Activated CD8-positive, alpha-beta T cell treated with anti-CD3 and anti-CD28 coated beads, Interleukin-2, amount 10 ng/mL, durations not matched to agents 7 days and 5 days (primary cell): ENCODE measurements at regions not wholly inside any gene's neighbourhood (a gene's known extent, or its start where the extent isn't known, plus 50 kb on each side); places are given as distances from the start of the nearest gene placed in this dataset.

Experiments used
- ATAC-seq: fragments of 150-1000 bp; cut with Tn5 transposase; one replicate; pipeline ENCODE4 v1.10.0; 2021; ENCODE audit warnings: moderate library complexity
- CTCF ChIA-PET: fragments of 350-600 bp; sonication (Branson Sonifier 250); formaldehyde crosslinking; loops from one replicate; lab custom pipeline; 2021; ENCODE audit warnings: antibody characterized with exemption; lab: Charles Lee
- POLR2A ChIA-PET: fragments of 350-600 bp; sonication (Branson Sonifier 250); formaldehyde crosslinking; loops from one replicate; lab custom pipeline; 2021; ENCODE audit warnings: antibody characterized with exemption; lab: Charles Lee
- DNase-seq: peaks from one replicate; pipeline ENCODE4 v3.0.0-alpha.2; 2020
- H3K27ac Mint-ChIP-seq: one replicate; pipeline ENCODE4 v1.8.0; 2021; ENCODE audit warnings: mild to moderate bottlenecking, mixed read lengths
- H3K27me3 Mint-ChIP-seq: one replicate; pipeline ENCODE4 v1.8.0; 2021; ENCODE audit warnings: low read depth, mixed read lengths
- H3K36me3 Mint-ChIP-seq: one replicate; pipeline ENCODE4 v1.8.0; 2021; ENCODE audit warnings: low read depth, mixed read lengths
- H3K4me1 Mint-ChIP-seq: one replicate; pipeline ENCODE4 v1.8.0; 2021; ENCODE audit warnings: low read depth, mixed read lengths
- H3K4me3 Mint-ChIP-seq: one replicate; pipeline ENCODE4 v1.8.0; 2021; ENCODE audit warnings: mild to moderate bottlenecking, mixed read lengths
- H3K9me3 Mint-ChIP-seq: one replicate; pipeline ENCODE4 v1.8.0; 2022; ENCODE audit warnings: mixed read lengths; ENCODE audit not compliant: insufficient read depth

DNA sequence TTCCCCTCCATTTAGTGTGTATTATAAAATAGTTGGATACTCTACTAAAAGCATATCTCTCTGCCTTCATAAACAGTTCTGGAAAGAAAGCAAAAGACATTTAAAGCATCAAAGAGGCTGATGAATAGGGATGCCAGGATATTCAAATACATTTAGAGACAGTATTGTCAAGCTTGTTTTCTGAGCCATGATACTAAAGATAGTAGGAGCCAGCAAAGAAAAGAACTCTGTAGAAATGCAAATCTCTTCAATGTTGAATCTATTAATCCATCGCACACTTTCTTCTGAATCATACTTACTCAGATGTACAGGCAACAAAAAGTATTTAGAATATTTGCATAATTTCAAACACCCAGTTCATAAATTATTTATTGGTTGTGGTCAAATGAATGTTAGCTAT, 207.1 kb upstream of the MEF2C start:
- DNase-seq = no peak
- no peaks in the 10 kb centered on the region for H3K27me3 Mint-ChIP-seq
- no peak overlapping the region for H3K27ac Mint-ChIP-seq
- no peaks in the 10 kb centered on the region for H3K36me3 Mint-ChIP-seq
- ChIA-PET POLR2A (no interaction called here), CTCF (no interaction called here)
- no peak for ATAC-seq
- no peaks in the 10 kb centered on the region for H3K4me1 Mint-ChIP-seq
- no peak overlapping the region for H3K4me3 Mint-ChIP-seq
- no peaks in the 10 kb centered on the region for H3K9me3 Mint-ChIP-seq

DNA sequence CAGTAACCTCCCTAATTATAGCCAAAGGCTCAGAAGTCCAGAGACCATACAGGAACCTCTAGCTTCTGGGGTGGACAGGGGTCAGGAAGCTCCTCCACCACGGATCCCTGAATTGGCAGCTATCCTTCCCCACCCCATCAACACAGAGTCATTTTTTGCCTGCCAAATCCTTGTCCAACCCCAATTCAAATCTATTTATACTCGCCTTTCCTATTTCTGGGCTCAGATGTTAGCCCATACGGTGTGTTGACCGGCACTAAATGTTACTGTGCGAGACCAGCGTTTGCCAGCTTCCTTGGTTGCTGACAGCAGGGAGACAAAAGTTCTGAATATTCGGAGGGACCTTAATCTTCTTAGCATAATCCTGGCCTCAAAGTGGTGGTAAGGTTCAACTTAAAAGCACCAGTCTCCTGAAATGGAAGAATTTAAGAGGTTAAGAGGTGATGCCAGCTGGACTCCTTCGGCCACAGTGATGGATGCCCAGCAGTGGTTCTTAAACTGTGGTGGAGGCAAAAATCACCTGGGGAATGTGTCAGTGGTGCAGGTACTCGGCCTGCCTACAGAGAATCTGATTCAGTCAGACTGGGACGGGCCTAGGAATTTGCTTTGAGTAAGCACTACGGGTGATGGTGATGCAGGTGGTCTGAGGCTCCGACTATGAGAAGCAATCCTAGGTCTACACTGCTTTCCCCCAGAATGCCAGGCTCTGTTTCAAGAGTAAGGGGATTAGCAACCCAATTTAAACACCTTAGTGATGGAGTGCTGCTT, 204.8 kb upstream of the MEF2C start:
- POLR2A ChIA-PET = no interaction called here
- Mint-ChIP-seq H3K27ac (no peak overlapping the region), H3K9me3 (no peaks in the 10 kb centered on the region), H3K36me3 (no peaks in the 10 kb centered on the region), H3K4me3 (no peak overlapping the region), H3K27me3 (no peaks in the 10 kb centered on the region), H3K4me1 (no peaks in the 10 kb centered on the region)
- ATAC-seq (no peak), DNase-seq (no peak)
- CTCF ChIA-PET = no interaction called here

DNA sequence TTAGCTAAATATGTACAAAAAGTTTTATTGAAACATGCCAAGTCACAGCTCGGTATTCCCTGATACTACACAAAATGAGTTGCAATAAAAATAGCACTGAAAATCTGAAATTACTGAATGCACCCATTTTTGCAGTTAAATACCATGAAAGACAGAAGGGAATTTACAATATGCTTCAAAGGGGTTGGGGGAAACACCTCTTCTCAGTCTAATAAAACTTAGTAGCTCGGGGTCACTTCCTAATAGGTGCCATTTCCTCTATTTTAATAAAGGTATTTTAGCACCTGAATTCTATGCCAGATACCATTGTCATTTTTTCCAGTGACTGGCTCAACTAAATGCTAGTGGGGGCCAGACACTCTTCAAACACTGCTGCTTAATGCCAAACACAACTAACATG, 204.1 kb upstream of the MEF2C start:
- ChIA-PET POLR2A (no interaction called here), CTCF (no interaction called here)
- H3K9me3 Mint-ChIP-seq = no peaks in the 10 kb centered on the region
- H3K27me3 Mint-ChIP-seq = no peaks in the 10 kb centered on the region
- H3K4me1 Mint-ChIP-seq = no peaks in the 10 kb centered on the region
- no peak for DNase-seq
- no peak overlapping the region for H3K27ac Mint-ChIP-seq
- no peaks in the 10 kb centered on the region for H3K36me3 Mint-ChIP-seq
- no peak for ATAC-seq
- H3K4me3 Mint-ChIP-seq = no peak overlapping the region

DNA sequence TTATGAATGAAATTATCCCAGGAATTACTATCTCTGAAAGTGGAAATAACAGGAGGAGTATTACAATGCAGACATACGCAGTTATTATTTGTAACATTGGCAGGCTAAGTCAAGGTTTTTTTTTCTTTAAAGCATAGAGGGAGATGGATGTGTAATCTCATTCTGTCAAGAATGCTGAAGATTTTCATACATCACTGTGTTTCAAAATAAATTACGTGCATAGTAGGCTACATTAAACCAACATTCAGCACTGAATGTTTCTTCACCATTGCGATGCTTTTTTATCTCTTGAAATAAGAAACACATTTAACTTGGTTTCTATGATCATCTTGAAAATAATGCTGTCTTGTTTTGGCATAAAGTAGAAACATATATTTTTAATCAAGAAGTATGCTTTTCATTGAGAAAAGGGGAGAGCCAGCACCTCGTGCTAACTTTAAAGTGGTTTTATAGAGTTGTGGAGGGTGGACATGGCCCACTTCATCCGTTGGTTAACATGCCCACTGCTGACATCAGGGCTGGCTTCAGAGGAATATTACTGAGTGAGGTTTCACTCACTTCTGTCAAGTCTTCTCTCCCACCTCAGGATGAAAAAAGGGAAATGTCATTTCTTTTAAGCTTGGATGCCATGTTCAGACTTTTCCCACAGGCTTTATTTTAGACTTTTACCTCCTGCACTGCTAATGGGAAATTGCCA, 203.6 kb upstream of the MEF2C start:
- H3K9me3 Mint-ChIP-seq = no peaks in the 10 kb centered on the region
- DNase-seq = no peak
- no peaks in the 10 kb centered on the region for H3K36me3 Mint-ChIP-seq
- no peaks in the 10 kb centered on the region for H3K27me3 Mint-ChIP-seq
- H3K27ac Mint-ChIP-seq = no peak overlapping the region
- no peak for ATAC-seq
- H3K4me1 Mint-ChIP-seq = no peaks in the 10 kb centered on the region
- ChIA-PET CTCF (no interaction called here), POLR2A (no interaction called here)
- H3K4me3 Mint-ChIP-seq = no peak overlapping the region

DNA sequence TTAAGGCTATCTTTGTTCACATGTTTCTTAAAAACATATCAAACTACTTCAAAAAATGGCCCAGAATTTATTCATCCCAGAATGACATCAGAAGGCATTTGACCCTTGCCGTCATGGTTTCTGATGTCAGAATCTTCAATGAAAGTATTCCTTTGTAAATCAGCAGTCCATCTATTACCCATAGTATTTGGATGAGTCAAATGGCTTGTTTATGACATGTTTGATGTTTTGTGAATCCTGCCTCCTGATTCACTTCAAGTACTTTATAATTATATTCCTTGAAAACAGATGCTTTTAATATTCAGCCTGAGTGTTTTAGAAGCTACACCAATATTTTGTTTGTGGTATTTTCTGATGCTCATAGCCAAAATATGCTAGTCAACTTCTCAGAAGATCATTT, 200.8 kb upstream of the MEF2C start:
- Mint-ChIP-seq H3K4me3 (no peak overlapping the region), H3K9me3 (no peaks in the 10 kb centered on the region), H3K27ac (no peak overlapping the region), H3K4me1 (no peaks in the 10 kb centered on the region), H3K36me3 (no peaks in the 10 kb centered on the region), H3K27me3 (no peaks in the 10 kb centered on the region)
- ChIA-PET POLR2A (no interaction called here), CTCF (interaction anchor here (1.0 kb wide), 1 partner anchor 9 kb away, joined by 3 read pairs; no protein-coding TSS in a partner anchor)
- ATAC-seq (no peak), DNase-seq (no peak)

DNA sequence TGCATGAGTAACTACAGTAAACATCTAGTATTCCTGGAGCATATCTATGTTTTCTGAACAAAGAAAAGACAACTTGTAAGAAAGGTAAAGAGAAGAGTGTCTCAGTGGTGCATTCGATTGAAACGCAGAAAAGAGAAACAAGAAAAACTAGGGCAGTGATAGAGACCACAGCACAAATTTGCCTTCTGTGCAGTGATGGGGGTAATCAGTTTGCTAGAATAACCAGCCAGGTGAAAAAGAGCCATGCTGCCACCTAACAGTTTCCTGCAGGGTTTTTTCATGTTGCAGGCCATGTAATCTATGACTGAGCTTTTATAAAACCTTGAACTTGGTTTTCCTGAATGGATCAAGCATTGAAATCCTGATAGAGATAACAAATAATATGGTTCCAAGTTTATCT, 198.4 kb upstream of the MEF2C start:
- Mint-ChIP-seq H3K27me3 (no peaks in the 10 kb centered on the region), H3K4me1 (no peaks in the 10 kb centered on the region), H3K9me3 (no peaks in the 10 kb centered on the region), H3K36me3 (no peaks in the 10 kb centered on the region), H3K4me3 (no peak overlapping the region), H3K27ac (no peak overlapping the region)
- ChIA-PET POLR2A (no interaction called here), CTCF (no interaction called here)
- ATAC-seq (no peak), DNase-seq (no peak)

DNA sequence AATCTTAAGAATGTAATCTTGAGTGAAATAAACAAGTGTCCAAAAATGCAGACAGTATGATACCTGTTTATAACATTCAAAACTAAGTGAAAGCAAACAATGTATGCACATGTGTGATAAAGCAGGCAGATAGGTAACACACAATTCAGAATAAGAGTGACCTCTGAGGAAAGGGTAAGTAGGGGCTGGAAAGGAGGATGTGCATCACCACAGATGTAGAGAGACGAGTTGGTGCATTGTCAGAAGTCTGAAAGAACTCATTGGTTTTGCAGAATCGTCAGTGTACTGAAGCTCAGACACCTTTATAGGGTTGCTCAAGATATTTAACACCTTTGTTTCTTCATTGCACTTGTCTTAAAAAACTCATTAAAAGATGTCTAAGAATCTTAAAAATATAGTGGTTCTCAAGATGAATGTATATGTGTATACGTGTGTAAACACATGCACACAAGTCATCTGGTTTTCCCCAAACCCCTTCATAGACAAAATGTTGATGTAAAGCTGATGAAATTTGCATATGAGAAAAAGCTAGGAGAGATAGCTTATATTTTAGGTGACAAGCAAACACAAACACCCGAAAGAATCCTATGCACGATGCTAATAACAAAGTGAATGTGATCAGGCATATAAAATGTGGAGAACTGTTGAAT, 197.6 kb upstream of the MEF2C start:
- CTCF ChIA-PET = no interaction called here
- no peak for ATAC-seq

DNA sequence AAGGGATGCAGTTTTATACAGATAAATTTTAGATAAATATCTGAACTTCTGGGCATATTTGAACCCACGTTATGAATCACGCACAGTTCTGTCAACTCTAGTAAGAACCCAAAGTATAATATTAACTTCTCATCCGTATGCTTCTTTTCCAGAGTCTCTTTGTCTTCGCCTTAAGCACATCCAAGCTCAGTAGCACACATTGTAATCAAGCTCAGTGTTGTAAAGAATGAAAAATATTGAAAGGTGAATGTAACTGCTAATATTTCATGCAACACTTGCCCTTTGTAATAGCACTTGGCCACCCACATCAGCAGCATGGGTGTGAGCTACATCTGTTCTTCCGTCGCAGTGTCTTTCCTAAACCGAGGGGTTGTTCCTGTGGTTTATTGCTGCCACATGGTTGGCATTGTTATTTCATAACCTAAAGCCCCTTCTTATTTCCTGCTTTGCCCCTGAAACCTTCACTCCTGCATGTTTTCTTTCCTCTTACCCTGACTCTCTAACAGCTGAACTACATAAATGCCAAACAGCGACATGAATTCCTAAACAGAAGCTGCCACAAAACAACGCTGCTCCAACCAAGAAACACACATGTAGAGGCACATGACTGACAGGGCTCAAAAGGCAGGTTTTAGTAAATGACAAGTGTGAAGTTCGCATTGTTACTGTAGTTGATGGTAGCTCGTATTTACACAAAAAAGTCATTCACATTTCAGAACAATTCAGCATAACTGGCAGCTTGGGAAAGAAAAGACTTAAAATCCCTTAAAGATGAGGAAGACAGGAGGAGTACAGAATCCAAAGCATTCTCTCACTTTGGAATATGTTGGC, 190.1 kb upstream of the MEF2C start:
- Mint-ChIP-seq H3K4me1 (no peaks in the 10 kb centered on the region), H3K27me3 (peaks cover 8% of the 10 kb centered on the region), H3K4me3 (no peak overlapping the region), H3K27ac (no peak overlapping the region), H3K36me3 (no peaks in the 10 kb centered on the region), H3K9me3 (no peaks in the 10 kb centered on the region)
- CTCF ChIA-PET = interaction anchor here (1.2 kb wide), 1 partner anchor 344 kb away, joined by 3 read pairs; no protein-coding TSS in a partner anchor
- ATAC-seq (no peak), DNase-seq (no peak)
- POLR2A ChIA-PET = interaction anchor here (0.6 kb wide), 1 partner anchor 15 kb away, joined by 3 read pairs; no protein-coding TSS in a partner anchor

More for the DNA sequence above, 197.6 kb upstream of the MEF2C start:
- Mint-ChIP-seq H3K27ac (no peak overlapping the region), H3K36me3 (no peaks in the 10 kb centered on the region), H3K27me3 (no peaks in the 10 kb centered on the region), H3K9me3 (no peaks in the 10 kb centered on the region), H3K4me1 (no peaks in the 10 kb centered on the region), H3K4me3 (no peak overlapping the region)
- DNase-seq = no peak
- POLR2A ChIA-PET = no interaction called here

DNA sequence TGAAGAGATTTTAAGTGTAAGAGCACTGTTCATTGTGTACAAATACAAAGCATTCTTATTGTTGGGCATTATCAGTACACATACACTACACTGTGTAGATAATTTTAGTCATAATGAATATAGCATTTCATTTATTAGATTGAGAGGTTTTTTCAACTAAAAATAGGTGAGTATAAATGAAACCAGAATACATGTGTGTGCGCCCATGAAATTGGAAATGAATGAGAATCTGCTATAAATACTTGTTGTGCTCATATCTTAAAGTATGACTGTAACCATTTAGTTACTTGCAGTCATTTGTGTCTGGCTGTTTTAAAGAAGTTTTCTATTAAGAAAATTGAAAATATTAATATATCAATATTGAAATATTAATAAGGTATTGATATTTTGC, 189.0 kb upstream of the MEF2C start:
- ChIA-PET POLR2A (no interaction called here), CTCF (no interaction called here)
- no peak overlapping the region for H3K4me3 Mint-ChIP-seq
- ATAC-seq (no peak), DNase-seq (no peak)
- no peaks in the 10 kb centered on the region for H3K9me3 Mint-ChIP-seq
- H3K27ac Mint-ChIP-seq = no peak overlapping the region
- no peaks in the 10 kb centered on the region for H3K4me1 Mint-ChIP-seq
- no peaks in the 10 kb centered on the region for H3K36me3 Mint-ChIP-seq
- peaks cover 8% of the 10 kb centered on the region for H3K27me3 Mint-ChIP-seq

DNA sequence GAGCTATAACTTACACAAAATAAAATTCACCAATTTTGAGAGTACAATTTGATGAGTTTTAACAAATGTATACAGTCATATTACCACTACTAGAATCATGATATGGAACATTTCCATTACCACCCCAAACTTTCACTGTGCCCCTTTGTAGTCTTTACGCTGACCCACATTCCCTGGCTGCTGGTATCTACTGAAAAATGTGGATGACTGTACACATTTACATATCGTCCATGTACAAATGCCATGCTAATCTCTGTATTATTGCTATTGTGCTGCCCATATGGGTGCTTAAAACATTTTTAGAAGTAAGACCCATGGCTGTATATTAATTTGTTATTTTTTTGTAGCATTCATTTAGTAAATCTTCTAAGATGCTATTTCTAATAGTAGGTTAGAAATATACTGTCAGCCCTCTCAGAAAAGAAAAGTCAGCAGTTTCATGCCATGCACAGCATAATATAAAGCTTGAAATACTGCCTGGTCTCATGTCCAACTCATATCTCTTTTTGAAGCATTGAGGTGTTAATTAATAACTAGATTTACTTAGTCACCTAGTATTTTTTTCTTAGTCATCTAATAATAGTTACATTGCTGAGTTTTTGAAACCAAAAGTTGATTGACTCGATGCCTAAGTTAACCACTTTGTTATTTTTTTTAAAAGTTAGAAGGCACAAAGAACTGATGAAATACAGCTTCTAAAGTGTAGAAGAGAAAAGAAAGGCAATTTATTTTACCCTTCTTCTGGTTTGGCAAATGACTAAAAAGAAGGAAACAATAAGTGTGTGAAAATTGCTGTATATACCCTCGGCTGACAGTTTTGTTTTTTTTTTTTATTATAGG, 188.3 kb upstream of the MEF2C start:
- no peak overlapping the region for H3K4me3 Mint-ChIP-seq
- peaks cover 8% of the 10 kb centered on the region for H3K27me3 Mint-ChIP-seq
- no peak for DNase-seq
- no peaks in the 10 kb centered on the region for H3K4me1 Mint-ChIP-seq
- no peak for ATAC-seq
- no peak overlapping the region for H3K27ac Mint-ChIP-seq
- ChIA-PET POLR2A (no interaction called here), CTCF (no interaction called here)
- H3K9me3 Mint-ChIP-seq = no peaks in the 10 kb centered on the region
- no peaks in the 10 kb centered on the region for H3K36me3 Mint-ChIP-seq

DNA sequence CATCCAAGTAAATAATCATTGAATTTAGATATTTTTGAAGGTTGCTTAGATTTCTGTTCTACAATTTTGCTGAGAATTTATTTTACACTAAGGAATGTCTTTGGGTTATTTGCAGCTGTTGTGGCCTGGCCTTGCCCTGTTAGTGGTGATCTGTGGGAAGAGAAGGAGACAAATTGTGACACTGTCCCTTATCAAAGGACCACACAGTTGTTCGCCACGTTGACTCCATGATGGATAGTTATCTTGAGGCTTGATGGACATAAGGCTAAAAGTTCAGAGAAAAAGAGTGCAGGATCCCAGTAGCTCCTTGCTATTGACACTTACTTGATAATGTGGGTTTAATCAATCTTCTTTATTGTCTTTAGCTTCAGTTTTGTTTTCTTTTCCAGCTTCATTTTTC, 186.6 kb upstream of the MEF2C start:
- no peak overlapping the region for H3K27ac Mint-ChIP-seq
- ATAC-seq = no peak
- H3K4me1 Mint-ChIP-seq = no peaks in the 10 kb centered on the region
- POLR2A ChIA-PET = no interaction called here
- H3K27me3 Mint-ChIP-seq = peaks cover 8% of the 10 kb centered on the region
- H3K4me3 Mint-ChIP-seq = no peak overlapping the region
- no peaks in the 10 kb centered on the region for H3K9me3 Mint-ChIP-seq
- DNase-seq = no peak
- no peaks in the 10 kb centered on the region for H3K36me3 Mint-ChIP-seq
- CTCF ChIA-PET = no interaction called here
